HCT116 (cell line): ENCODE measurements at regions not wholly inside any gene's neighbourhood (a gene's known extent, or its start where the extent isn't known, plus 50 kb on each side); places are given as distances from the start of the nearest gene placed in this dataset.
A peak's percentile ranks its signal among the peaks of the same experiment; 100 is the strongest.

ENCODE experiments used
- CBX3 ChIP-seq: IDR thresholded peaks from 2 replicates; pipeline ENCODE4 v1.6.1; 2012; ENCODE audit warnings: low read depth
- EGR1 ChIP-seq: IDR thresholded peaks from 2 replicates; pipeline ENCODE4 v1.6.1; 2012; ENCODE audit warnings: low read depth
- POLR2A ChIP-seq: IDR thresholded peaks from 2 replicates; pipeline ENCODE4 v1.7.0; 2011; ENCODE audit warnings: borderline replicate concordance; ENCODE audit not compliant: insufficient read depth, insufficient read length; ENCODE audit errors: extremely low read depth
- POLR2AphosphoS5 ChIP-seq: IDR thresholded peaks from 2 replicates; pipeline ENCODE4 v1.6.1; 2011; ENCODE audit warnings: mild to moderate bottlenecking, low read depth, low read length, moderate library complexity
- REST ChIP-seq: IDR thresholded peaks from 2 replicates; pipeline ENCODE4 v1.6.1; 2012; ENCODE audit warnings: low read depth
- SIN3A ChIP-seq: IDR thresholded peaks from 2 replicates; pipeline ENCODE4 v1.6.1; 2012; ENCODE audit warnings: low read depth
- TCF7L2 ChIP-seq: IDR thresholded peaks from 2 replicates; pipeline ENCODE4 v1.7.0; 2011; ENCODE audit warnings: borderline replicate concordance, inconsistent platforms; ENCODE audit not compliant: insufficient read depth, insufficient read length; ENCODE audit errors: extremely low read depth
- YY1 ChIP-seq: IDR thresholded peaks from 2 replicates; pipeline ENCODE4 v1.6.1; 2011; ENCODE audit warnings: low read length, low read depth, moderate library complexity, mild to moderate bottlenecking; ENCODE audit not compliant: insufficient replicate concordance; ENCODE audit errors: extremely low read depth
- ZFX ChIP-seq: fragments of 450-650 bp; IDR thresholded peaks from 2 replicates; pipeline ENCODE4 v1.6.1; 2017
- TF ChIP-seq, protein P1 (sequence below): IDR thresholded peaks from 2 replicates; pipeline ENCODE4 v1.6.1; 2012

- TF ChIP-seq SIN3A (no peak; the same call in 1 of the 2 replicates), CBX3 (peak; percentile 52; the same call in 1 of the 2 replicates), POLR2AphosphoS5 (no peak; the same call in 1 of the 2 replicates), TCF7L2 (peak; percentile 83), ZFX (no peak), EGR1 (no peak; the same call in 1 of the 2 replicates), POLR2A (no peak), YY1 (no peak), REST (no peak)
- TF ChIP-seq, protein P1, sequence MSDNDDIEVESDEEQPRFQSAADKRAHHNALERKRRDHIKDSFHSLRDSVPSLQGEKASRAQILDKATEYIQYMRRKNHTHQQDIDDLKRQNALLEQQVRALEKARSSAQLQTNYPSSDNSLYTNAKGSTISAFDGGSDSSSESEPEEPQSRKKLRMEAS: peak; percentile 12; the same call in 1 of the 2 replicates
Observed at GRCh38 chr1:8133657-8134430, 107.7 kb upstream of the ERRFI1 start (continued).
